ENCODE measurements at regions not wholly inside any gene's neighbourhood (a gene's known extent, or its start where the extent isn't known, plus 50 kb on each side); places are given as distances from the start of the nearest gene placed in this dataset.
"Not testable (repeated sequence)": the region's sequence is repeated elsewhere in the genome, so short reads cannot be mapped to it uniquely, and the experiment has no call there.

DNA sequence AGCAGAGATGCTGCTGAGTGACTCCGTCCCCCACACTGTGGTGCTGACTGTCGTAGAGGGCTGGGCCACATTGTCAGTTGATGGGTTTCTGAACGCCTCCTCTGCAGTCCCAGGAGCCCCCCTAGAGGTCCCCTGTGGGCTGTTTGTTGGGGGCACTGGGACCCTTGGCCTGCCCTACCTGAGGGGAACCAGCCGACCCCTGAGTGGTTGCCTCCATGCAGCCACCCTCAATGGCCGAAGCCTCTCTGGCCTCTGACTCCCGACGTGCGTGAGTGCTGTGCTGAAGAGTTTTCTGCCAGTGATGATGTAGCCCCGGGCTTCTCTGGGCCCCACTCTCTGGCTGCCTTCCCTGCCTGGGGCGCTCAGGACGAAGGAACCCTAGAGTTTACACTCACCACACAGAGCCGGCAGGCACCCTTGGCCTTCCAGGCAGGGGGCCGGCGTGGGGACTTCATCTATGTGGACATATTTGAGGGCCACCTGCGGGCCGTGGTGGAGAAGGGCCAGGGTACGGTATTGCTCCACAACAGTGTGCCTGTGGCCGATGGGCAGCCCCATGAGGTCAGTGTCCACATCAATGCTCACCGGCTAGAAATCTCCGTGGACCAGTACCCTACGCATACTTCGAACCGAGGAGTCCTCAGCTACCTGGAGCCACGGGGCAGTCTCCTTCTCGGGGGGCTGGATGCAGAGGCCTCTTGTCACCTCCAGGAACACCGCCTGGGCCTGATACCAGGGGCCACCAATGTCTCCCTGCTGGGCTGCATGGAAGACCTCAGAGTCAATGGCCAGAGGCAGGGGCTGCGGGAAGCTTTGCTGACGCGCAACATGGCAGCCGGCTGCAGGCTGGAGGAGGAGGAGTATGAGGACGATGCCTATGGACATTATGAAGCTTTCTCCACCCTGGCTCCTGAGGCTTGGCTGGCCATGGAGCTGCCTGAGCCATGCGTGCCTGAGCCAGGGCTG, 181.1 kb downstream of the TBC1D2B start:
- not testable (repeated sequence) for TF ChIP-seq POLR2A (IDR thresholded peaks at IDR 0.05; ENCODE audit: control extremely low read depth in 1 of 2, low read depth in 2 of 2, low read length in 2 of 2); EZH2 (IDR thresholded peaks at IDR 0.05; ENCODE audit: low read depth, low read length, severe bottlenecking)
- TF ChIP-seq, protein P1, sequence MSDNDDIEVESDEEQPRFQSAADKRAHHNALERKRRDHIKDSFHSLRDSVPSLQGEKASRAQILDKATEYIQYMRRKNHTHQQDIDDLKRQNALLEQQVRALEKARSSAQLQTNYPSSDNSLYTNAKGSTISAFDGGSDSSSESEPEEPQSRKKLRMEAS (IDR thresholded peaks at IDR 0.05), result not testable (repeated sequence)

All from H1 (cell line).